ENCODE measurements at regions not wholly inside any gene's neighbourhood (a gene's known extent, or its start where the extent isn't known, plus 50 kb on each side); places are given as distances from the start of the nearest gene placed in this dataset.
"Not testable (repeated sequence)": the region's sequence is repeated elsewhere in the genome, so short reads cannot be mapped to it uniquely, and the experiment has no call there.

- Histone ChIP-seq H3K36me3 (ENCODE audit: control insufficient read depth in 5 of 5, insufficient read depth in 5 of 5, low read length in 5 of 5) (no peaks in the 10 kb centered on the region), H3K27me3 (ENCODE audit: control insufficient read depth in 5 of 5, insufficient read depth in 4 of 5, low read length in 5 of 5) (no peaks in the 10 kb centered on the region), H3K9me3 (ENCODE audit: control insufficient read depth in 5 of 5, low read length in 5 of 5) (no peaks in the 10 kb centered on the region), H3K4me3 (ENCODE audit: low read depth in 1 of 5, low read length in 5 of 5) (no peak overlapping the region), H3K9ac (ENCODE audit: low read length in 5 of 5) (no peak overlapping the region), H3K27ac (ENCODE audit: low read depth, low read length) (no peak overlapping the region), H3K4me1 (ENCODE audit: control insufficient read depth in 5 of 5, insufficient read depth in 5 of 5, low read length in 5 of 5) (no peaks in the 10 kb centered on the region)
These were observed 84.9 kb upstream of the UBE2E1 start for GRCh38 chr3:23720885-23721284.

- no peak overlapping the region for H3K27ac ChIP-seq (ENCODE audit: low read depth, low read length)
- H3K36me3 ChIP-seq (ENCODE audit: control insufficient read depth in 5 of 5, insufficient read depth in 5 of 5, low read length in 5 of 5), result no peaks in the 10 kb centered on the region
- no peak overlapping the region for H3K4me3 ChIP-seq (ENCODE audit: low read depth in 1 of 5, low read length in 5 of 5)
- H3K4me1 ChIP-seq (ENCODE audit: control insufficient read depth in 5 of 5, insufficient read depth in 5 of 5, low read length in 5 of 5), result peaks cover 0 to 8% (median 0%) of the 10 kb centered on the region in 5 donors
- no peaks in the 10 kb centered on the region for H3K27me3 ChIP-seq (ENCODE audit: control insufficient read depth in 5 of 5, insufficient read depth in 4 of 5, low read length in 5 of 5)
- no peak overlapping the region for H3K9ac ChIP-seq (ENCODE audit: low read length in 5 of 5)
- H3K9me3 ChIP-seq (ENCODE audit: control insufficient read depth in 5 of 5, low read length in 5 of 5), result no peaks in the 10 kb centered on the region
These were observed 82.6 kb upstream of the UBE2E1 start for GRCh38 chr3:23723141-23723540.

DNA sequence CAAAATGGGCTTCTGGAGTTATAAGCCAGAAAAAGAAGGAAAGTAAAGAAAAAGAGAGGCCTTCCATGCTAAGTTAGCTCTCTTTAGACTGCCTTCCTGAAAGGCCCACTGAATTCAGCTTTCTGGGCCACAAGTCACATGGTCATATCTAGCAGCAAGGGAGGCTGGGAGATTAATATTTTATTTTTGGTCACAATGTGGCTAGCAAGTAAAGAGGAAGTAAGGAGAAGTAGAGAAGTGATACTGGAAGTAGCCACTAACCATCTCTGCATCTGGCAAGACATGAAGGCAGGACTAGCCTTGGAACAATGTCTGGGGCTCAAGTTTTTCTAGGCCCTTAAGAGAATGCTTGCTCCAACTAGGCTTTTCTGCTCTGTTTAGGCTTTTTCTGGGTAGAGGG is 81.8 kb upstream of the UBE2E1 start:
- H3K9ac ChIP-seq (ENCODE audit: low read length in 5 of 5), result no peak overlapping the region
- H3K9me3 ChIP-seq (ENCODE audit: control insufficient read depth in 5 of 5, low read length in 5 of 5), result no peaks in the 10 kb centered on the region
- H3K27me3 ChIP-seq (ENCODE audit: control insufficient read depth in 5 of 5, insufficient read depth in 4 of 5, low read length in 5 of 5), result no peaks in the 10 kb centered on the region
- H3K4me3 ChIP-seq (ENCODE audit: low read depth in 1 of 5, low read length in 5 of 5), result no peak overlapping the region
- H3K4me1 ChIP-seq (ENCODE audit: control insufficient read depth in 5 of 5, insufficient read depth in 5 of 5, low read length in 5 of 5), result peaks cover 0 to 8% (median 0%) of the 10 kb centered on the region in 5 donors
- no peaks in the 10 kb centered on the region for H3K36me3 ChIP-seq (ENCODE audit: control insufficient read depth in 5 of 5, insufficient read depth in 5 of 5, low read length in 5 of 5)
- no peak overlapping the region for H3K27ac ChIP-seq (ENCODE audit: low read depth, low read length)

GRCh38 chr3:23726811-23727548 is 78.8 kb upstream of the UBE2E1 start:
- Histone ChIP-seq H3K36me3 (ENCODE audit: control insufficient read depth in 5 of 5, insufficient read depth in 5 of 5, low read length in 5 of 5) (no peaks in the 10 kb centered on the region), H3K27me3 (ENCODE audit: control insufficient read depth in 5 of 5, insufficient read depth in 4 of 5, low read length in 5 of 5) (no peaks in the 10 kb centered on the region), H3K9ac (ENCODE audit: low read length in 5 of 5) (no peak overlapping the region), H3K4me3 (ENCODE audit: low read depth in 1 of 5, low read length in 5 of 5) (no peak overlapping the region), H3K9me3 (ENCODE audit: control insufficient read depth in 5 of 5, low read length in 5 of 5) (no peaks in the 10 kb centered on the region), H3K27ac (ENCODE audit: low read depth, low read length) (no peak overlapping the region), H3K4me1 (ENCODE audit: control insufficient read depth in 5 of 5, insufficient read depth in 5 of 5, low read length in 5 of 5) (peaks cover 0 to 12% (median 6%) of the 10 kb centered on the region in 5 donors)

- Histone ChIP-seq H3K4me1 (ENCODE audit: control insufficient read depth in 5 of 5, insufficient read depth in 5 of 5, low read length in 5 of 5) (peaks cover 0 to 12% (median 6%) of the 10 kb centered on the region in 5 donors), H3K27me3 (ENCODE audit: control insufficient read depth in 5 of 5, insufficient read depth in 4 of 5, low read length in 5 of 5) (no peaks in the 10 kb centered on the region), H3K27ac (ENCODE audit: low read depth, low read length) (no peak overlapping the region), H3K9me3 (ENCODE audit: control insufficient read depth in 5 of 5, low read length in 5 of 5) (no peaks in the 10 kb centered on the region), H3K36me3 (ENCODE audit: control insufficient read depth in 5 of 5, insufficient read depth in 5 of 5, low read length in 5 of 5) (no peaks in the 10 kb centered on the region), H3K9ac (ENCODE audit: low read length in 5 of 5) (no peak overlapping the region), H3K4me3 (ENCODE audit: low read depth in 1 of 5, low read length in 5 of 5) (no peak overlapping the region)
These were observed 77.1 kb upstream of the UBE2E1 start for GRCh38 chr3:23728601-23729117.

DNA sequence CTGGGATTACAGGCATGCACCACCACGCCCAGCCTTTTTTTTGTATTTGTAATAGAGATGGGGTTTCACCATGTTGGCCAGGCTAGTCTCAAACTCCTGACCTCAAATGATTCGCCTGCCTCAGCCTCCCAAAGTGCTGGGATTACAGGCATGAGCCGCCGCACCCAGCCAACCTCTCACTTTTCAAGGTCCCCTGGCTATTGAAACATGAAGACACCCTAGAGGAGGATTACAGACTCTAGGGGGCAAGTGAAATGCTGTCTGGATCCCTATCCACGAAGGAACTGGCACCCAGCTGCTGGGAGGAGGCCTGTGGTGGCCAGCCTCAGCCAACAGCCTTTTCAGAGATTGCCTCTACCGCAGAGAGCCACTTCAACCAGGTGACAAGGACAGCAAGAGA is 76.4 kb upstream of the UBE2E1 start:
- H3K9me3 ChIP-seq (ENCODE audit: control insufficient read depth in 5 of 5, low read length in 5 of 5); H3K36me3 ChIP-seq (ENCODE audit: control insufficient read depth in 5 of 5, insufficient read depth in 5 of 5, low read length in 5 of 5); H3K9ac ChIP-seq (ENCODE audit: low read length in 5 of 5); H3K4me3 ChIP-seq (ENCODE audit: low read depth in 1 of 5, low read length in 5 of 5); H3K27me3 ChIP-seq (ENCODE audit: control insufficient read depth in 5 of 5, insufficient read depth in 4 of 5, low read length in 5 of 5); H3K27ac ChIP-seq (ENCODE audit: low read depth, low read length): not testable (repeated sequence)
- H3K4me1 ChIP-seq (ENCODE audit: control insufficient read depth in 5 of 5, insufficient read depth in 5 of 5, low read length in 5 of 5), result peaks cover 0 to 12% (median 6%) of the 10 kb centered on the region in 5 donors

- H3K9ac ChIP-seq (ENCODE audit: low read length in 5 of 5), result no peak overlapping the region
- H3K4me3 ChIP-seq (ENCODE audit: low read depth in 1 of 5, low read length in 5 of 5), result no peak overlapping the region
- H3K4me1 ChIP-seq (ENCODE audit: control insufficient read depth in 5 of 5, insufficient read depth in 5 of 5, low read length in 5 of 5), result peaks cover 0 to 13% (median 9%) of the 10 kb centered on the region in 5 donors
- no peaks in the 10 kb centered on the region for H3K27me3 ChIP-seq (ENCODE audit: control insufficient read depth in 5 of 5, insufficient read depth in 4 of 5, low read length in 5 of 5)
- no peaks in the 10 kb centered on the region for H3K9me3 ChIP-seq (ENCODE audit: control insufficient read depth in 5 of 5, low read length in 5 of 5)
- no peak overlapping the region for H3K27ac ChIP-seq (ENCODE audit: low read depth, low read length)
- no peaks in the 10 kb centered on the region for H3K36me3 ChIP-seq (ENCODE audit: control insufficient read depth in 5 of 5, insufficient read depth in 5 of 5, low read length in 5 of 5)
These were observed 71.3 kb upstream of the UBE2E1 start for GRCh38 chr3:23734481-23734880.

GRCh38 chr3:23735062-23735461 is 70.7 kb upstream of the UBE2E1 start:
- no peaks in the 10 kb centered on the region for H3K36me3 ChIP-seq (ENCODE audit: control insufficient read depth in 5 of 5, insufficient read depth in 5 of 5, low read length in 5 of 5)
- H3K4me1 ChIP-seq (ENCODE audit: control insufficient read depth in 5 of 5, insufficient read depth in 5 of 5, low read length in 5 of 5), result peaks cover 0 to 16% (median 13%) of the 10 kb centered on the region in 5 donors
- H3K9me3 ChIP-seq (ENCODE audit: control insufficient read depth in 5 of 5, low read length in 5 of 5), result no peaks in the 10 kb centered on the region
- no peak overlapping the region for H3K27ac ChIP-seq (ENCODE audit: low read depth, low read length)
- no peaks in the 10 kb centered on the region for H3K27me3 ChIP-seq (ENCODE audit: control insufficient read depth in 5 of 5, insufficient read depth in 4 of 5, low read length in 5 of 5)
- no peak overlapping the region for H3K9ac ChIP-seq (ENCODE audit: low read length in 5 of 5)
- H3K4me3 ChIP-seq (ENCODE audit: low read depth in 1 of 5, low read length in 5 of 5), result no peak overlapping the region

GRCh38 chr3:23735535-23736326 is 70.0 kb upstream of the UBE2E1 start:
- Histone ChIP-seq H3K27me3 (ENCODE audit: control insufficient read depth in 5 of 5, insufficient read depth in 4 of 5, low read length in 5 of 5) (no peaks in the 10 kb centered on the region), H3K4me1 (ENCODE audit: control insufficient read depth in 5 of 5, insufficient read depth in 5 of 5, low read length in 5 of 5) (peaks cover 0 to 22% (median 13%) of the 10 kb centered on the region in 5 donors), H3K27ac (ENCODE audit: low read depth, low read length) (no peak overlapping the region), H3K4me3 (ENCODE audit: low read depth in 1 of 5, low read length in 5 of 5) (no peak overlapping the region), H3K9ac (ENCODE audit: low read length in 5 of 5) (no peak overlapping the region), H3K9me3 (ENCODE audit: control insufficient read depth in 5 of 5, low read length in 5 of 5) (no peaks in the 10 kb centered on the region), H3K36me3 (ENCODE audit: control insufficient read depth in 5 of 5, insufficient read depth in 5 of 5, low read length in 5 of 5) (no peaks in the 10 kb centered on the region)

GRCh38 chr3:23738944-23739343 is 66.8 kb upstream of the UBE2E1 start:
- no peak overlapping the region for H3K9ac ChIP-seq (ENCODE audit: low read length in 5 of 5)
- no peak overlapping the region for H3K4me3 ChIP-seq (ENCODE audit: low read depth in 1 of 5, low read length in 5 of 5)
- no peaks in the 10 kb centered on the region for H3K9me3 ChIP-seq (ENCODE audit: control insufficient read depth in 5 of 5, low read length in 5 of 5)
- H3K36me3 ChIP-seq (ENCODE audit: control insufficient read depth in 5 of 5, insufficient read depth in 5 of 5, low read length in 5 of 5), result no peaks in the 10 kb centered on the region
- H3K27ac ChIP-seq (ENCODE audit: low read depth, low read length), result no peak overlapping the region
- H3K27me3 ChIP-seq (ENCODE audit: control insufficient read depth in 5 of 5, insufficient read depth in 4 of 5, low read length in 5 of 5), result peaks cover 0 to 5% (median 0%) of the 10 kb centered on the region in 5 donors
- peaks cover 0 to 23% (median 7%) of the 10 kb centered on the region in 5 donors for H3K4me1 ChIP-seq (ENCODE audit: control insufficient read depth in 5 of 5, insufficient read depth in 5 of 5, low read length in 5 of 5)

Measured in subcutaneous abdominal adipose tissue (tissue), 5 donors.